Mesothelial cell of epicardium (in vitro differentiated cells): ENCODE measurements at regions not wholly inside any gene's neighbourhood (a gene's known extent, or its start where the extent isn't known, plus 50 kb on each side); places are given as distances from the start of the nearest gene placed in this dataset.

Experiments used
- DNase-seq, 2 experiments: peaks; one replicate each; pipeline ENCODE4 v3.0.0; 2021; ENCODE audit warnings: low spot score in 2 of 2; ENCODE audit not compliant: unreplicated experiment in 2 of 2
- H3K27ac Mint-ChIP-seq: 2 replicates; pipeline ENCODE4 v1.8.0; 2021; ENCODE audit warnings: mixed read lengths
- H3K27me3 Mint-ChIP-seq: 2 replicates; pipeline ENCODE4 v1.8.0; 2021; ENCODE audit warnings: low read depth, mixed read lengths
- H3K36me3 Mint-ChIP-seq: 2 replicates; pipeline ENCODE4 v1.8.0; 2021; ENCODE audit warnings: mixed read lengths
- H3K4me1 Mint-ChIP-seq: 2 replicates; pipeline ENCODE4 v1.8.0; 2021; ENCODE audit warnings: mixed read lengths
- H3K4me3 Mint-ChIP-seq: 2 replicates; pipeline ENCODE4 v1.8.0; 2021; ENCODE audit warnings: mild to moderate bottlenecking, moderate library complexity, mixed read lengths
- H3K9me3 Mint-ChIP-seq: 2 replicates; pipeline ENCODE4 v1.8.0; 2021; ENCODE audit warnings: mixed read lengths
- TF ChIP-seq, protein P1 (sequence below): fragments of 200-600 bp; sonication (generic); IDR thresholded peaks from one replicate; pipeline ENCODE4 v1.5.0; 2021; ENCODE audit warnings: antibody characterized with exemption; ENCODE audit not compliant: unreplicated experiment

DNA sequence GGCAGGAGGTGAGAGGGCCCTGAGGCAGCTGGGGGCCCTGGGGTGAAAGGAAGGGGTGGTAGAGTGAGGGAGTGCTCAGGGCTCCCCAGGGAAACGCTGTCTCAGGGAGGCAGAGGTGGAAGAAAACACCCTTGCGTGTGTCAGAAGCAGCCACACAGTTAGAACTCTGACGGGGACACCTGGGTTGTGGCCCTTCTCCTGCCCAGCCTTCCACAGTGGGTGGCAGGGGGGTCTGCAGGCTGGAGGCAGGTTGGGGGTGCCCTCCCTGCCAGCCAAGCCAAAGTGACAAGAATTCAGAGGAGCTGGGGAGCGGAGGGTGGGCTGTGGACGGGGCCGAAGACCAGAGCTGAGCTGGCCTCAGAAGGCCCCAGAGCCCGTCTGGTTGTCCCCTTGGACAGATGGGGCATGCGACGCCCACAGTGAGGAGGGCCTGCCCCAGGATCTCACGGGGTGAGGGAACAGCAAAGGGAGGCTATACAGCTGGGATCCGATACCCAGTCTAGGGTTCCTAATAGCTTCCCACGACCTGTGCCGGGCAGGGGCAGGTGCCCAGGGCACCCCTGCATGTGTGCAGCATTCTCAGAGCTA lies 105.2 kb upstream of the ADRA2C start:
- Mint-ChIP-seq H3K36me3 (no peaks in the 10 kb centered on the region), H3K4me3 (no peak overlapping the region), H3K27ac (no peak overlapping the region), H3K27me3 (peaks cover 56% of the 10 kb centered on the region), H3K4me1 (peaks cover 4% of the 10 kb centered on the region), H3K9me3 (no peaks in the 10 kb centered on the region)
- DNase-seq, result no peak
- TF ChIP-seq, protein P1, sequence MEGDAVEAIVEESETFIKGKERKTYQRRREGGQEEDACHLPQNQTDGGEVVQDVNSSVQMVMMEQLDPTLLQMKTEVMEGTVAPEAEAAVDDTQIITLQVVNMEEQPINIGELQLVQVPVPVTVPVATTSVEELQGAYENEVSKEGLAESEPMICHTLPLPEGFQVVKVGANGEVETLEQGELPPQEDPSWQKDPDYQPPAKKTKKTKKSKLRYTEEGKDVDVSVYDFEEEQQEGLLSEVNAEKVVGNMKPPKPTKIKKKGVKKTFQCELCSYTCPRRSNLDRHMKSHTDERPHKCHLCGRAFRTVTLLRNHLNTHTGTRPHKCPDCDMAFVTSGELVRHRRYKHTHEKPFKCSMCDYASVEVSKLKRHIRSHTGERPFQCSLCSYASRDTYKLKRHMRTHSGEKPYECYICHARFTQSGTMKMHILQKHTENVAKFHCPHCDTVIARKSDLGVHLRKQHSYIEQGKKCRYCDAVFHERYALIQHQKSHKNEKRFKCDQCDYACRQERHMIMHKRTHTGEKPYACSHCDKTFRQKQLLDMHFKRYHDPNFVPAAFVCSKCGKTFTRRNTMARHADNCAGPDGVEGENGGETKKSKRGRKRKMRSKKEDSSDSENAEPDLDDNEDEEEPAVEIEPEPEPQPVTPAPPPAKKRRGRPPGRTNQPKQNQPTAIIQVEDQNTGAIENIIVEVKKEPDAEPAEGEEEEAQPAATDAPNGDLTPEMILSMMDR, result no peak

DNA sequence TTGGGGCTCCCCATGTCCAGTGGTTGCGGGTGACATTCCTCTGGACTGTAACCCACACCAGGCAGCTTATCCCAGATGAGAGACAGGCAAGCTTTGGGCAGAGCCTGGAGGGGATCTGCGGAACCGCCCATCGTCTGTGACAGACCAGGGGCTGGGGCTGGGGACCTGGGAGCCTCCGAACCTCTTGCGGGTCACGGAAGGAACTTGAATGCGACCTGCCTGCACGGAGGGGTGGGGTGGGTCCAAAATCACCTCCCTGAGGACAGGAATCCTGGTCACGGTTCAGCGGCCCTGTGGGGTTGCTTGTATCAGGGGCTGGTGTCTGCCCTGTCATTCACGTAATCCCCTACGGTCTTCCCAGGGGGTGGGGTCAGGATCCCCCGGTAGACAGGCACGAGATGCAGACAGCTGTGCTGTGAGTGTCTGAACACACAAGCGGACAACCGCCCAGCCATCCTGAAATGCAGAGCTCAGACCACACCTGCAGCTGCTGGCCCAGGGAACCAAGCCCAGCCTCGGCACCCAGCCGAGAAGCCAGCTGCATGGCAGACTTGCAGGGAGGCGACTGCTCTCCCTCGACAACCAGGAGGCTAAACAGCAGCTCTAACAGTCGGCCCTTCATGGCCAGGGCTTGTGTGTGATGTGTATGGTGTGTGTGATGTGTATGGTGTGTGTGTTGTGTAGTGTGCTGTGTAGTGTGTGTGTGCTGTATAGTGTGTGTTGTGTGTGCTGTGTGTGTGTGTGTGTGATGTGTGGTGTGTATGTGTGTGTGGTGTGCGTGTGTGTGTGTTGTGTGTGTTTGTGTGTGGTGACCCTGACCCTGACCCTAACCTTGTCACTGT lies 105.9 kb upstream of the ADRA2C start:
- Mint-ChIP-seq H3K4me1 (peaks cover 7% of the 10 kb centered on the region), H3K4me3 (no peak overlapping the region), H3K36me3 (no peaks in the 10 kb centered on the region), H3K27ac (no peak overlapping the region), H3K9me3 (no peaks in the 10 kb centered on the region), H3K27me3 (peaks cover 52% of the 10 kb centered on the region)
- TF ChIP-seq, protein P1, result no peak
- DNase-seq, result no peak

DNA sequence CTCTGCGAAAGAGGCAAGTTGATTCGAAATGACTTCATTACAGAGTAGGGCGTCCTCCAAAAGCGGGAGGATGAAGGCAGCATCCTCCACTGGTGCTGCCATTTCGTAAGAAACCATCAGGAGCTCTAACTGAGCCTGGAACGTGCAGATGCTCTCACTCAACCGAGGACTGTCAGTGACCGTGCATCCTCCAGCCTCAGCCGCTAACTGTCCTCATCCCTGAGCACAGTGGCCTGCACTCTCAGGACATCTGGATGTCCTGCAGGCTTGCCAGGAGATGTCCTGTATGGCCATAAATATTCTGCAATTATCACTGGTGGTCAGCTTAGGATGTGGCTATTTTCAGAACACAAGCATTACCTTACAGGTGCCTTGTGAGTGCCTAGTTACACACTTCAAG lies 107.1 kb upstream of the ADRA2C start:
- Mint-ChIP-seq H3K4me1 (peaks cover 7% of the 10 kb centered on the region), H3K27me3 (peaks cover 49% of the 10 kb centered on the region), H3K4me3 (no peak overlapping the region), H3K9me3 (no peaks in the 10 kb centered on the region), H3K36me3 (no peaks in the 10 kb centered on the region), H3K27ac (no peak overlapping the region)
- TF ChIP-seq, protein P1, result no peak
- DNase-seq, result no peak

DNA sequence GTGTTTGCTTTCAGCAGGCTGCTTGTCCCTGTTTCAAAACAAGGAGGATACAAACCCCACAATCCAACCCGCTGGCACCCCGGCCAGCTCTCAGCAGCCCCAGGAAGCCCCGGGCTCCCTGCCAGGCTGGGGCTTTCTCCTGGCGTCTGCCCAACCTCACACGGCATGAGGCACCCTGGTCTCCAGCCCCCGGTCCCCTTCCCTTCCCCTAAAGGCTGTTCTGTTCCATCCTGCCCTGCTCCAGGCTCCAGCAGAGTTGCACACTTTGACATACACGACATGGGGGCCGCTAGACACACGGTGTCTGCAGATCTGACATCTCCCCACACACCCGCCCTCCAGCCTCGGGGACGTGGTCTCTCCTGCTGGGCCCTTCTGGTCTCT lies 107.7 kb upstream of the ADRA2C start:
- Mint-ChIP-seq H3K9me3 (no peaks in the 10 kb centered on the region), H3K4me3 (no peak overlapping the region), H3K27me3 (peaks cover 54% of the 10 kb centered on the region), H3K27ac (no peak overlapping the region), H3K36me3 (no peaks in the 10 kb centered on the region), H3K4me1 (peaks cover 7% of the 10 kb centered on the region)
- no peak for DNase-seq
- TF ChIP-seq, protein P1, result no peak

DNA sequence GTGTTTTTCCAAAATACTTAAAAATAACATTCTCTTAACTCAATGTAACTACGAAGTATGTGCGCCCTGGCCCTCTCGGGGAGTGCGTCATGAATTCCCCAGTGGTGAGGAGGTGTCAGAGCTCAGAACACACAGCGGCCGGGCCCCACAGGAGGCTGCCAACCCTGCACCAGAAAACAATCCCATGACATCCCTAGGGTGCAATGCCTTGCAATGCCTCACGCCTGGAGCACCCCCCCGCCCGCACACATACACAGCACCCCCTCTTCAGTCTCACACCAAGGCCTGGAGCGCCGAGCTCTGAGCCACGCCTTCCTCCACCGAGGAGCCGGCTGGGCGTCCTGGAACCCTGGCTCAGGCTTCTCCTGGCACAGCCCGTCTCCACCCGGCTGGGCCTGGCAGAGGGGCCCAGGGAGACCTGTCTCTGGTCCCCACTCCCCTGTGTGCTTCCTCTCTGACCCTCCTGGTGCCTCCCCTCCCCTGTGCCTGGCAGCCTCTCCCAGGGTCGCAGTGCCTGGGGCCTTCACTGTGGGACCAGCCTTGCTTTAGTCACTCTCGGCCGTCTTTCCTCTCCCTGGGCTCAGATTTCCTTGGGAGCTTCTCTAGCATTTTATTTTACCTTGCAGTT lies 108.2 kb upstream of the ADRA2C start:
- no peaks in the 10 kb centered on the region for H3K9me3 Mint-ChIP-seq
- peaks cover 54% of the 10 kb centered on the region for H3K27me3 Mint-ChIP-seq
- no peak for DNase-seq
- H3K4me1 Mint-ChIP-seq, result peaks cover 7% of the 10 kb centered on the region
- H3K36me3 Mint-ChIP-seq, result no peaks in the 10 kb centered on the region
- no peak overlapping the region for H3K4me3 Mint-ChIP-seq
- TF ChIP-seq, protein P1, result no peak
- no peak overlapping the region for H3K27ac Mint-ChIP-seq
